HS-5 (cell line): ENCODE measurements at regions not wholly inside any gene's neighbourhood (a gene's known extent, or its start where the extent isn't known, plus 50 kb on each side); places are given as distances from the start of the nearest gene placed in this dataset.

Experiments
- DNase-seq: peaks from one replicate; pipeline ENCODE4 v3.0.0-alpha.2; 2012; ENCODE audit warnings: low read depth

- DNase-seq: no peak
Observed at GRCh38 chr5:82849885-82850284, 227.3 kb downstream of the TMEM167A start.

DNA sequence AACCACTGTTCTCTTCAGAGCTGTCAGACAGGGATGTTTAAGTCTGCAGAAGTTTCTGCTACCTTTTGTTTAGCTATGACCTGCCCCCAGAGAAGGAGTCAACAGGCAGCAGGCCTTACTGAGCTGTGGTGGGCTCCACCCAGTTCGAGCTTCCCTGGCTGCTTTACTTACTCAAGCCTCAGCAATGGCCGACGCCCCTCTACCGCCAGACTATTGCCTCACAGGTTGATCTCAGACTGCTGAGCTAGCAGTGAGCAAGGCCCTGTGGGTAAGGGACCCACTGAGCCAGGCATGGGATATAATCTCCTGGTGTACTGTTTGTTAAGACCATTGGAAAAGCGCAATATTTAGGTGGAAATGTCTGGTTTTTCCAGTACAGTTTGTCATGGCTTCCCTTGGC is 229.6 kb downstream of the TMEM167A start:
- DNase-seq: no peak

DNA sequence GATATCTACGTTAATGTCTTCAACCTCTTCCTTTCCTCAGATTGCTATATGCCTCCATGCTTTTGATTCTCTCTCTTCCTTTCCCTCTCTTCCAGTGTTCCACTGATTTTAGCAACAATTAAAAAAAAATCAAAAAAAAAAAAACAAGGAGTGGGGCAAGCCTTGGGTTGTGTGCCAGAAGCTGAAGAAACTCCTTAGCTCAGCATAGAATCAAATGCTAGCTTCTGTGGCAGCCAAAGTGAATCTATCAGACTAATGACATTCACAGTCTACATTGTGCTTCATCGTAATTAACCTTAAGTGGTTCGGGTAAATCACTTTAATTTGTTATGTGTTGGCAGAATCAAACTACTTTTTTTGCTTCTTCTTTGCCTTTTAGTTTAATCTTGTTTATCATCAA is 237.3 kb downstream of the TMEM167A start:
- no peak for DNase-seq

DNA sequence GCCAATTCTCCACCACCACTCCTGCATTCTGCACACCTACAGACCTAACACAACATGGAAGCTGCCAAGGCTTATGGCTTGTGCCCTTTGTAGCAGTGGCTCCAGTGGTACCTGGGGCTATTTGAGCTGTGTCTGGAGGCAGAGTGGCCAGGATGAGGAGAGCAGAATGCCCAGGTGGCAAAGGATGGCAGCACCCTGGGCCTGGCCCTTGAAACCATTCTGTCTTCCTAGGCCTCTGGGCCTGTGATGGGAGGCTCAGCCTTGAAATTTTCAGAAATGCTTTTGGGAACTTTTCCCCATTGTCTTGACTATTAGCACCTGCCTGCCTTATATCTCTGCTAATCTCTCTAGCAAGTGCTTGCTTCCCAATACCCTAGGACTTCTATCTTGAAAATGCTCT is 241.7 kb downstream of the TMEM167A start:
- DNase-seq: no peak

DNA sequence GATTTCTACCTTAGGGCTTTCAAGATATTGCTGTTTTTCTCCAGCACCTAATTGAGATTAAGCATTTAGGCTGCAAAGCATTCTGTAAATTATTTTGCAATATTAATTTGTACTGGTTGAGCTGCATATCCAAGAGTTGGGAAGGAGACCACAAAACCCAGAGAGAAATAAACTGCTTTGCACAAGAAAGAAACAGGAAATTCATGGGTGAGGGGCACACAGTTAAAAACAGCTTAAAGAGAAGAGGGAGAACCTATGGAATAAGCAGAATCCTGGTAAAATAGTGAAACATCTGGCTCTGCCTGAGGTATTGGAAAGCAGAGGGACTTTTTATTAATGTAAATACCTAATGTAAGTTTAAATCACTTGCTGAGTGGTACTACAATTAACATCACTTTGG is 243.0 kb downstream of the TMEM167A start:
- DNase-seq: no peak

GRCh38 chr5:82833277-82833676 is 243.9 kb downstream of the TMEM167A start:
- no peak for DNase-seq

- no peak for DNase-seq
Observed at GRCh38 chr5:82832445-82832844, 244.7 kb downstream of the TMEM167A start.

GRCh38 chr5:82828211-82828610 is 249.0 kb downstream of the TMEM167A start:
- DNase-seq: no peak

GRCh38 chr5:82827651-82828050 is 249.5 kb downstream of the TMEM167A start:
- no peak for DNase-seq

- no peak for DNase-seq
Observed at GRCh38 chr5:82822634-82822927, 254.6 kb downstream of the TMEM167A start.

DNA sequence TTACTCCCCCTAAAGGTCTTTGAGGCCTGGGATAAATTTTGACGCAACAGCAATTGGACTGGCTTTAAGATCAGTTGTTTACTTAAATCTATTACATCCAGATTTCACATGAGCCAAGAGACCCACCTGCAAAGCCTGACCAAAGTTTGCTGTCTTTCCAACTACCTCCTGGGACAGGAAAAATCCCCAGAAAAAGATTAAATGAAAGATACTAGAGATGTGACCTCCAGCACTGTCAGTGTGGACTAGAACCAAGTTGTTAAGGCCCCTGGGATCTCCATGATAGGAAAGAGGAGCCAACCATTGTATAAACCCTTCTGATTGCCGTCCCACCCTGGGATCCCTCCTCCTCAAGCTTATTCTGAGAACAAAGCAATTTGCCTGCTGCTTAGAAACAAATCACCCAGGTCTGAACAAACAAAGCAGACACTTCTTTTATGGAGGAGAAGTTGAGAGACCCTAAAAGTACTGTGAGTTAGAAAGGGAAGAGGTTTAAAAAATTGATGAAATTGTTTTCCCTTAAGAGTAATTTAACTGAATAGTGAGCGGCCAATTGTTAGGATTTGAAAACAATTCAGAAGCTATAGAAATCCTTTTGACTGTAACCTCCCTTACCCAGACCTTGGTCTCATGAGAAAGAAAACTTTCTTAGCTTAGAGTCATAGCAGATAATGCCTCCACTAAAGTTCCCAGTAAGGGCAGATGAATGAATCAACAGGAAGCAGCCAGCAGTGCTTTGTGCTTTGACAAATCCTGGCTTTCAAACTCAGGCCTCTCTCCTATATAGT is 255.2 kb downstream of the TMEM167A start:
- no peak for DNase-seq

DNA sequence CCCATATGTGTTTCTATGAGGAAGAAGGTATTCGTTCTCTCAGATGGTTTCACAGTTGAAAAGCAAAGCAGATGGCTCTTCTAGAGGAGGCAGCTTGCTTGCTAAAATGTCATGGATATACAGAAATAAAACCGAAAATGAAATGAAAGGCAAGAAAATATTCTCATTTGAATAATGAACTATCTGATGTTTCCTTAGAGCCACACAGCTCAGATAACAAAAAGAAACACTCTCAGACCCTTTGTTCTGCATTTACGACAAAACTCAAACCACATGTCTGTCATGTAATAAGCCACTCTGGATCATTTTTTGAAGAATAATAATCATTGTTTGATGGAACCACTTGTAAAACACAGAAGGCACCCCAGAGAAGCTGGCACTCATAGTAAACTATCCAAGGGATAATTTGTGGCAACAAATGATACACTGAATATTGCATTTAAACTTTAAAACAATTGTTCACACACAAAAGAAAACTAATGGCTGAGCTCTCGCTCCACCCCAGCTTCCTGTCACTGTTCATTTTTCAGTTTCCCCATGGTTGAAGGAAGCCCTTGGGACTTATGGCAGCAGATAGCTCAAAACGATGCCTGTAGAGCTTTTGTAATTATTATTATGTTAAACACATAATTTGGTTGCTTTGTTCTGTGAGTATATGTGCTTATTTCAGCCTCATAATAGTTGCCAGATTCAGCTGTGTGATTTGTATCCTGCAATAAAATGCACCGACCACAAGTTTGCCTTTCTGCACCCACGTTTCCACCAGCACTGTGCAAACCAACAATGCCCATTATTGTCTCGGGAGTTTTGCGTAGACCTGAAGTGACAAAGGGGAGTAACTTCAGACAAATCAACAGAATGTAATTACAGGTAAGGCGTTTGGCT is 256.0 kb downstream of the TMEM167A start:
- DNase-seq: no peak

DNA sequence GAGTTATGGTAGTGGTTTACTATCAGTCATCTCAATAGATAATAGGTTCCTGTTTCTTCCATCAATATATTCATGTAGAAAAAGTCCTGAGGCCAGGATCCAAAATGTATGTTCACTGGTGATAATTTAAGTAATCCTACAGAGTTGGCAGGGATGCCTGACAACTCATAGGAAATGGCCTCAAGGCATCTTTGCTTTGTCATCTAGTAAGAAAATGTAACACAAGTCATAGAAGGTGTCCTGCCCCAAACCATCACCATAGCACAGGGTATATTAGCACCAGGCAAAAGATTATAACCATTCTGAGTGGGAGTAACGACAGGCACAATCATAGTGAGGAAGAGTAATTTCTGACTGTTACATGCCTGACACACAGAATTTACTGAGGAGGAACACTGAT is 257.0 kb downstream of the TMEM167A start:
- DNase-seq: no peak

DNA sequence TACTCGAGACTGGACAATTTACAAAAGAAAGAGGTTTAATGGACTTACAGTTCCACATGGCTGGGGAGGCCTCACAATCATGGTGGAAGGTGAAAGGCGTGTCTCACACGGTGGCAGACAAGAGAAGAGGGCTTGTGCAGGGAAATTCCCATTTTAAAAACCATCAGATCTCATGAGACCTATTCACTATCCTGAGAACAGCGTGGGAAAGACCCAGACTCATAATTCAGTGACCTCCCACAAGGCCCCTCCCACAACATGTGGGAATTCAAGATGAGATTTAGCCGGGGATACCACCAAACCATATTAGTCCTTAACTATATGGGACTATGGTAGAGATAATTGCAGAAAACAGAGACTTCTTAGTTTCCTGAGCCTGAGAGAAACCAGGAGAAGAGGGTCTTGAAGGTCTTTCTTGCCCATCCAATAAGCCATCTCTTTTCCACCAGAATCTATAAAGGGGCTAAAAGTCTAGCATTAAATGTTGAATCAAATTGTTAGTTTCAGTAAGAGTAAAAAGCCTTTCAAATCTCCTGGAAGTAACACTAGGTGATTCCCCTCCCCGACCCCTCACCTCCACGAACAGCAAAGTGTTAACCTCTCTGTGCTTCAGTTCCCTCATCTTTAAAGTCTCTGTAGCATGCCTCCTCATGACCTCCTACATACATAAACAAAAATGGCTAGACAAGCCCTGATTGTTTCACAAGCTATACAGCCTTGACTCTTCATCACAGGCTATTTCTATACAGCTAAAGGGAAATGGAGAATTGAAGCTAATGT is 259.1 kb downstream of the TMEM167A start:
- no peak for DNase-seq

GRCh38 chr5:82816926-82817325 is 260.3 kb downstream of the TMEM167A start:
- no peak for DNase-seq

- DNase-seq: no peak
Observed at GRCh38 chr5:82815871-82816270, 261.3 kb downstream of the TMEM167A start.

GRCh38 chr5:82813861-82814260 is 263.3 kb downstream of the TMEM167A start:
- no peak for DNase-seq

GRCh38 chr5:82812575-82812974 is 264.6 kb downstream of the TMEM167A start:
- DNase-seq: no peak

DNA sequence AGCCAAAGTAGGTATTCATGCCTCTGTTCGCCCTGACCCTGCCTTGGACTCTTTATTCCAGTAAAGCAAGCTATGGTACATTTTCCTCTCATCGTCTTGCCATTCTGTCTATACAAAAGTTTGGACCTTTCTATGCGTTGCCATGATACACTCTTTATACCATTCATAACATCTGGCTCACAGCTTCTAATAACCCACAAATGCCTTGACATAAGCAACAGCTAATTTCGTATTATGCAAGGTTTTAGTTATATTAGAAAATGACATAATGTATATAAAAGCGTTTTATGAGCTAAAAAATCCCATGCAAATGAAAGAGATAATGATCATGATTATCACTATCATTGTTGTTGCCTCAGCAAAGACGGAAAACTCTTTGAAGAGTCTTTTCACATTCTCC is 265.7 kb downstream of the TMEM167A start:
- no peak for DNase-seq

GRCh38 chr5:82809420-82810143 is 267.6 kb downstream of the TMEM167A start:
- no peak for DNase-seq

DNA sequence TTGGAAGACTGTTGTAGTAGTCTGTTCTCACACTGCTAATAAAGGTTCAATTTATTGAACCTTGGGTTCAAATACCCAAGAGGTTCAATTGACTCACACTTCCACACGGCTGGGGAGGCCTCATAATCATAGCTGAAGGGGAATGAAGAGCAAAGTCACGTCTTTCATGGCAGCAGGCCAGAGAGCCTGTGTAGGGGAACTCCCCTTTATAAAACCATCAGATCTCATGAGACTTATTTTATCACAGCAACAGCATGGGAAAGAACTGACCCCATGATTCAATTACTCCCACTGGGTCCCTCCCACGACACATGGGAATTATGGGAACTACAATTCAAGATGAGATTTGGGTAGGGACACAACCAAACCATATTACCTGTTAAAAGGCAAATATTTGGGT is 268.2 kb downstream of the TMEM167A start:
- no peak for DNase-seq

- DNase-seq: no peak
Observed at GRCh38 chr5:82807021-82807420, 270.2 kb downstream of the TMEM167A start.
